K562 (cell line): ENCODE measurements at regions not wholly inside any gene's neighbourhood (a gene's known extent, or its start where the extent isn't known, plus 50 kb on each side); places are given as distances from the start of the nearest gene placed in this dataset.

Experiments
- ATAC-seq: fragments of 200-7000 bp; cut with Tn5 transposase; 3 replicates; pipeline ENCODE4 v1.9.1; 2020; ENCODE audit warnings: moderate library complexity
- BruUV-seq: library from RNA; stranded (reverse); fragments of 400-500 nt; replicated peaks from 2 replicates; lab custom pipeline; 2021; lab: Mats Ljungman, UMichigan
- CTCF ChIA-PET: fragments of 300-600 bp; formaldehyde crosslinking; extraction: SDS; loops from one replicate; lab custom pipeline; 2021; ENCODE audit warnings: low intra/inter-chr PET ratio; lab: Yijun Ruan, JAX
- POLR2A ChIA-PET: fragments of 300-600, 350-650 bp; sonication (Branson Sonifier 250); formaldehyde crosslinking; extraction: SDS; loops from one replicate; lab custom pipeline; 2021; ENCODE audit warnings: antibody characterized with exemption, inconsistent platforms; lab: Yijun Ruan, JAX
- DNase-seq, 4 experiments: peaks; one replicate each; pipeline versions ENCODE4 v3.0.0 to v3.0.0-alpha.2; 2011 to 2018; ENCODE audit warnings: low spot score in 3 of 4, mixed read lengths in 3 of 4; ENCODE audit errors: extremely low read depth in 1 of 4
- FAIRE-seq: peaks from 2 replicates; lab custom pipeline; 2011; peaks lifted over from hg19 to GRCh38; lab: Jason Lieb, UNC
- H2AFZ ChIP-seq: 2 replicates; pipeline ENCODE4 v1.6.0; 2011; ENCODE audit warnings: low read depth, low read length, control low read depth, inconsistent platforms
- H3K27ac ChIP-seq: fragments of 200-600 bp; 3 replicates; pipeline ENCODE4 v1.8.0; 2011; ENCODE audit warnings: low read depth, mild to moderate bottlenecking, control low read depth, inconsistent platforms, low read length, moderate library complexity, mixed read lengths; ENCODE audit errors: extremely low read depth
- H3K27me3 ChIP-seq, 2 experiments: fragments of 300-600 bp in 1 of 2; 2 replicates in 1 of 2; 3 replicates in 1 of 2; pipeline versions ENCODE4 v1.6.0 to v1.8.0; 2011; ENCODE audit warnings: inconsistent platforms in 2 of 2, low read length in 2 of 2, mild to moderate bottlenecking in 1 of 2, mixed read lengths in 1 of 2, moderate library complexity in 1 of 2; ENCODE audit not compliant: control insufficient read depth in 2 of 2, insufficient read depth in 2 of 2
- H3K36me3 ChIP-seq: fragments of 300-600 bp; 3 replicates; pipeline ENCODE4 v1.8.0; 2011; ENCODE audit warnings: mild to moderate bottlenecking, low read length, inconsistent platforms; ENCODE audit not compliant: control insufficient read depth, insufficient read depth
- H3K4me1 ChIP-seq, 2 experiments: fragments of 200-600 bp in 1 of 2; replicated peaks in 1 of 2; 2 replicates in 1 of 2; 3 replicates in 1 of 2; pipeline versions ENCODE4 v1.5.1 to v1.8.0; 2011; ENCODE audit warnings: inconsistent platforms in 2 of 2, low read length in 2 of 2, mild to moderate bottlenecking in 1 of 2, mixed read lengths in 1 of 2, moderate library complexity in 1 of 2; ENCODE audit not compliant: control insufficient read depth in 2 of 2, insufficient read depth in 2 of 2
- H3K4me2 ChIP-seq: 2 replicates; pipeline ENCODE4 v1.6.1; 2011; ENCODE audit warnings: low read length, control low read depth, inconsistent platforms, mixed read lengths; ENCODE audit not compliant: insufficient read depth
- H3K4me3 ChIP-seq: fragments of 200-600 bp; sonication (generic), shearing (Covaris generic); 2 replicates; pipeline ENCODE4 v1.5.1; 2016; ENCODE audit warnings: control low read depth, inconsistent platforms
- H3K79me2 ChIP-seq: fragments of 200-600 bp; 3 replicates; pipeline ENCODE4 v1.8.0; 2011; ENCODE audit warnings: low read length, inconsistent platforms; ENCODE audit not compliant: control insufficient read depth, insufficient read depth
- H3K9ac ChIP-seq, 2 experiments: 2 replicates each; pipeline versions ENCODE4 v1.6.0 to v1.6.1; 2011; ENCODE audit warnings: low read depth in 2 of 2, low read length in 2 of 2, control low read depth in 1 of 2, inconsistent platforms in 1 of 2, mild to moderate bottlenecking in 1 of 2, mixed read lengths in 1 of 2; ENCODE audit not compliant: insufficient read depth in 1 of 2
- H3K9me1 ChIP-seq: one replicate; pipeline ENCODE4 v1.6.0; 2011; ENCODE audit warnings: inconsistent platforms, mild to moderate bottlenecking, low read length, moderate library complexity; ENCODE audit not compliant: control insufficient read depth, insufficient read depth
- H3K9me3 ChIP-seq: replicated peaks from 2 replicates; pipeline ENCODE4 v1.5.1; 2011; ENCODE audit warnings: low read depth, low read length, inconsistent platforms; ENCODE audit not compliant: control insufficient read depth, insufficient read depth
- H4K20me1 ChIP-seq: replicated peaks from 2 replicates; pipeline ENCODE4 v1.6.1; 2011; ENCODE audit warnings: low read length, inconsistent platforms, mixed read lengths; ENCODE audit not compliant: control insufficient read depth, insufficient read depth
- ATF2 ChIP-seq: sonication (generic); formaldehyde crosslinking; IDR thresholded peaks from 2 replicates; pipeline ENCODE4 v1.8.1; 2022; ENCODE audit warnings: missing genetic modification reagents
- BCOR ChIP-seq: fragments of 450-650 bp; IDR thresholded peaks from 2 replicates; pipeline ENCODE4 v1.6.1; 2016
- CBX8 ChIP-seq: fragments of 200-600 bp; sonication (generic); IDR thresholded peaks from 2 replicates; pipeline ENCODE4 v1.6.1; 2012; ENCODE audit warnings: borderline replicate concordance, mixed run types, low read depth, mild to moderate bottlenecking, moderate library complexity, mixed read lengths, low read length, control low read depth, inconsistent platforms; ENCODE audit not compliant: poor library complexity, severe bottlenecking; ENCODE audit errors: extremely low read depth
- HNRNPH1 ChIP-seq: fragments of 200-400 bp; formaldehyde crosslinking; optimal IDR thresholded peaks from 2 replicates; pipeline ENCODE3; 2017; ENCODE audit warnings: low read depth, mild to moderate bottlenecking, low read length, moderate library complexity
- NCOA1 ChIP-seq: fragments of 450-650 bp; IDR thresholded peaks from 2 replicates; pipeline ENCODE4 v1.6.1; 2016; ENCODE audit warnings: low read depth
- NR1H2 ChIP-seq: sonication (generic); formaldehyde crosslinking; IDR thresholded peaks from 2 replicates; pipeline ENCODE4 v1.4.0; 2020; ENCODE audit warnings: mild to moderate bottlenecking, missing genetic modification reagents
- POLR2AphosphoS5 ChIP-seq: IDR thresholded peaks from 2 replicates; pipeline ENCODE4 v1.6.1; 2011; ENCODE audit warnings: mild to moderate bottlenecking, low read depth, low read length, moderate library complexity; ENCODE audit not compliant: control insufficient read depth, insufficient read depth
- ZNF263 ChIP-seq: sonication (generic); formaldehyde crosslinking; IDR thresholded peaks from 2 replicates; pipeline ENCODE4 v1.8.0; 2022; ENCODE audit warnings: mild to moderate bottlenecking, missing genetic modification reagents, borderline replicate concordance
- ZNF3 ChIP-seq: fragments of 250-450 bp; sonication (Bioruptor Pico); IDR thresholded peaks from 2 replicates; pipeline ENCODE4 v1.5.0; 2021; ENCODE audit warnings: mild to moderate bottlenecking, moderate library complexity
- ZNF696 ChIP-seq: fragments of 250-450 bp; sonication (Bioruptor Pico); conservative IDR thresholded peaks from 2 replicates; pipeline ENCODE4 v1.4.0; 2020; ENCODE audit warnings: mild to moderate bottlenecking, moderate library complexity
- ZNF780A ChIP-seq: fragments of 250-450 bp; sonication (Bioruptor Pico); IDR thresholded peaks from 2 replicates; pipeline ENCODE4 v1.5.0; 2021; ENCODE audit warnings: mild to moderate bottlenecking
- WGBS: fragments of 100-300 bp; shearing (Covaris generic); methylation state at CpG from one replicate; pipeline ENCODE4 v1.1.6; 2016; ENCODE audit warnings: low coverage, mixed read lengths; ENCODE audit not compliant: insufficient coverage; ENCODE audit errors: missing lambda C conversion rate; 5-methylcytosine and 5-hydroxymethylcytosine counted together
- in situ Hi-C: fragments of 300-500 bp; cut with MboI; formaldehyde crosslinking; loops from 4 replicates; pipeline ENCODE4 v1.15.0; 2018; ENCODE audit warnings: inconsistent platforms, mixed read lengths
- intact Hi-C: fragments of 100-400 bp; cut with micrococcal nuclease; formaldehyde crosslinking; loops from 2 replicates; pipeline ENCODE4 v1.14.2; 2022
- TF ChIP-seq, protein P1 (sequence below): fragments of 200-600 bp; sonication (generic); IDR thresholded peaks from one replicate; pipeline ENCODE4 v1.6.1; 2012; ENCODE audit warnings: mild to moderate bottlenecking, low read depth, low read length, inconsistent platforms

GRCh38 chr16:48820379-48820778 is 210.4 kb upstream of the N4BP1 start:
- DNase-seq (no peak), ATAC-seq (no peak), FAIRE-seq (no peak)
- Histone ChIP-seq H2AFZ (no peak overlapping the region), H3K4me2 (no peak overlapping the region), H3K4me3 (no peak overlapping the region), H4K20me1 (no peaks in the 10 kb centered on the region), H3K27ac (no peak overlapping the region), H3K4me1 (no peaks in the 10 kb centered on the region), H3K27me3 (no peaks in the 10 kb centered on the region), H3K36me3 (no peaks in the 10 kb centered on the region), H3K9ac (no peak overlapping the region), H3K9me1 (no peaks in the 10 kb centered on the region), H3K9me3 (no peaks in the 10 kb centered on the region), H3K79me2 (no peaks in the 10 kb centered on the region)
- intact Hi-C loops (no loop called here), in situ Hi-C loops (no loop called here)
- BruUV-seq, result no TSS peak
- CTCF ChIA-PET, result no interaction called here
- POLR2A ChIA-PET, result no interaction called here
- WGBS, result 0% methylated on average over 2 of the region's 2 CpGs
- TF ChIP-seq CBX8 (no peak), ZNF263 (CRISPR knock-in tag) (no peak), ATF2 (CRISPR knock-in tag) (no peak), NR1H2 (no peak), ZNF3 (CRISPR knock-in tag) (no peak), NCOA1 (no peak), POLR2AphosphoS5 (no peak), ZNF696 (CRISPR knock-in tag) (no peak), ZNF780A (no peak), HNRNPH1 (no peak), BCOR (no peak)
- TF ChIP-seq, protein P1, sequence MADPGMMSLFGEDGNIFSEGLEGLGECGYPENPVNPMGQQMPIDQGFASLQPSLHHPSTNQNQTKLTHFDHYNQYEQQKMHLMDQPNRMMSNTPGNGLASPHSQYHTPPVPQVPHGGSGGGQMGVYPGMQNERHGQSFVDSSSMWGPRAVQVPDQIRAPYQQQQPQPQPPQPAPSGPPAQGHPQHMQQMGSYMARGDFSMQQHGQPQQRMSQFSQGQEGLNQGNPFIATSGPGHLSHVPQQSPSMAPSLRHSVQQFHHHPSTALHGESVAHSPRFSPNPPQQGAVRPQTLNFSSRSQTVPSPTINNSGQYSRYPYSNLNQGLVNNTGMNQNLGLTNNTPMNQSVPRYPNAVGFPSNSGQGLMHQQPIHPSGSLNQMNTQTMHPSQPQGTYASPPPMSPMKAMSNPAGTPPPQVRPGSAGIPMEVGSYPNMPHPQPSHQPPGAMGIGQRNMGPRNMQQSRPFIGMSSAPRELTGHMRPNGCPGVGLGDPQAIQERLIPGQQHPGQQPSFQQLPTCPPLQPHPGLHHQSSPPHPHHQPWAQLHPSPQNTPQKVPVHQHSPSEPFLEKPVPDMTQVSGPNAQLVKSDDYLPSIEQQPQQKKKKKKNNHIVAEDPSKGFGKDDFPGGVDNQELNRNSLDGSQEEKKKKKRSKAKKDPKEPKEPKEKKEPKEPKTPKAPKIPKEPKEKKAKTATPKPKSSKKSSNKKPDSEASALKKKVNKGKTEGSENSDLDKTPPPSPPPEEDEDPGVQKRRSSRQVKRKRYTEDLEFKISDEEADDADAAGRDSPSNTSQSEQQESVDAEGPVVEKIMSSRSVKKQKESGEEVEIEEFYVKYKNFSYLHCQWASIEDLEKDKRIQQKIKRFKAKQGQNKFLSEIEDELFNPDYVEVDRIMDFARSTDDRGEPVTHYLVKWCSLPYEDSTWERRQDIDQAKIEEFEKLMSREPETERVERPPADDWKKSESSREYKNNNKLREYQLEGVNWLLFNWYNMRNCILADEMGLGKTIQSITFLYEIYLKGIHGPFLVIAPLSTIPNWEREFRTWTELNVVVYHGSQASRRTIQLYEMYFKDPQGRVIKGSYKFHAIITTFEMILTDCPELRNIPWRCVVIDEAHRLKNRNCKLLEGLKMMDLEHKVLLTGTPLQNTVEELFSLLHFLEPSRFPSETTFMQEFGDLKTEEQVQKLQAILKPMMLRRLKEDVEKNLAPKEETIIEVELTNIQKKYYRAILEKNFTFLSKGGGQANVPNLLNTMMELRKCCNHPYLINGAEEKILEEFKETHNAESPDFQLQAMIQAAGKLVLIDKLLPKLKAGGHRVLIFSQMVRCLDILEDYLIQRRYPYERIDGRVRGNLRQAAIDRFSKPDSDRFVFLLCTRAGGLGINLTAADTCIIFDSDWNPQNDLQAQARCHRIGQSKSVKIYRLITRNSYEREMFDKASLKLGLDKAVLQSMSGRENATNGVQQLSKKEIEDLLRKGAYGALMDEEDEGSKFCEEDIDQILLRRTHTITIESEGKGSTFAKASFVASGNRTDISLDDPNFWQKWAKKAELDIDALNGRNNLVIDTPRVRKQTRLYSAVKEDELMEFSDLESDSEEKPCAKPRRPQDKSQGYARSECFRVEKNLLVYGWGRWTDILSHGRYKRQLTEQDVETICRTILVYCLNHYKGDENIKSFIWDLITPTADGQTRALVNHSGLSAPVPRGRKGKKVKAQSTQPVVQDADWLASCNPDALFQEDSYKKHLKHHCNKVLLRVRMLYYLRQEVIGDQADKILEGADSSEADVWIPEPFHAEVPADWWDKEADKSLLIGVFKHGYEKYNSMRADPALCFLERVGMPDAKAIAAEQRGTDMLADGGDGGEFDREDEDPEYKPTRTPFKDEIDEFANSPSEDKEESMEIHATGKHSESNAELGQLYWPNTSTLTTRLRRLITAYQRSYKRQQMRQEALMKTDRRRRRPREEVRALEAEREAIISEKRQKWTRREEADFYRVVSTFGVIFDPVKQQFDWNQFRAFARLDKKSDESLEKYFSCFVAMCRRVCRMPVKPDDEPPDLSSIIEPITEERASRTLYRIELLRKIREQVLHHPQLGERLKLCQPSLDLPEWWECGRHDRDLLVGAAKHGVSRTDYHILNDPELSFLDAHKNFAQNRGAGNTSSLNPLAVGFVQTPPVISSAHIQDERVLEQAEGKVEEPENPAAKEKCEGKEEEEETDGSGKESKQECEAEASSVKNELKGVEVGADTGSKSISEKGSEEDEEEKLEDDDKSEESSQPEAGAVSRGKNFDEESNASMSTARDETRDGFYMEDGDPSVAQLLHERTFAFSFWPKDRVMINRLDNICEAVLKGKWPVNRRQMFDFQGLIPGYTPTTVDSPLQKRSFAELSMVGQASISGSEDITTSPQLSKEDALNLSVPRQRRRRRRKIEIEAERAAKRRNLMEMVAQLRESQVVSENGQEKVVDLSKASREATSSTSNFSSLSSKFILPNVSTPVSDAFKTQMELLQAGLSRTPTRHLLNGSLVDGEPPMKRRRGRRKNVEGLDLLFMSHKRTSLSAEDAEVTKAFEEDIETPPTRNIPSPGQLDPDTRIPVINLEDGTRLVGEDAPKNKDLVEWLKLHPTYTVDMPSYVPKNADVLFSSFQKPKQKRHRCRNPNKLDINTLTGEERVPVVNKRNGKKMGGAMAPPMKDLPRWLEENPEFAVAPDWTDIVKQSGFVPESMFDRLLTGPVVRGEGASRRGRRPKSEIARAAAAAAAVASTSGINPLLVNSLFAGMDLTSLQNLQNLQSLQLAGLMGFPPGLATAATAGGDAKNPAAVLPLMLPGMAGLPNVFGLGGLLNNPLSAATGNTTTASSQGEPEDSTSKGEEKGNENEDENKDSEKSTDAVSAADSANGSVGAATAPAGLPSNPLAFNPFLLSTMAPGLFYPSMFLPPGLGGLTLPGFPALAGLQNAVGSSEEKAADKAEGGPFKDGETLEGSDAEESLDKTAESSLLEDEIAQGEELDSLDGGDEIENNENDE, result no peak
